A549 (cell line): ENCODE measurements at regions not wholly inside any gene's neighbourhood (a gene's known extent, or its start where the extent isn't known, plus 50 kb on each side); places are given as distances from the start of the nearest gene placed in this dataset.

ENCODE experiments used
- ATAC-seq, 2 experiments: fragments of 200-7000 bp in 1 of 2; fragments of >200 bp in 1 of 2; cut with Nextera tagmentation in 1 of 2; cut with Tn5 transposase in 1 of 2; 3 replicates each; pipeline versions ENCODE4 v1.8.0 to v1.9.1; 2018 to 2020; ENCODE audit warnings: mild to moderate bottlenecking in 1 of 2, moderate library complexity in 1 of 2
- CTCF ChIA-PET: fragments of 300-600 bp; sonication (Branson Sonifier 250); formaldehyde crosslinking; extraction: SDS; loops from one replicate; lab custom pipeline; 2021; ENCODE audit warnings: antibody characterized with exemption, inconsistent platforms; lab: Yijun Ruan, JAX
- POLR2A ChIA-PET: fragments of 350-600 bp; formaldehyde crosslinking; extraction: SDS; loops from one replicate; lab custom pipeline; 2021; ENCODE audit warnings: antibody characterized with exemption, inconsistent platforms; lab: Yijun Ruan, JAX
- DNase-seq, 2 experiments: peaks; one replicate each; pipeline versions ENCODE4 v3.0.0 to v3.0.0-alpha.2; 2011 to 2016; ENCODE audit warnings: low read depth in 1 of 2, low spot score in 1 of 2
- FAIRE-seq: peaks from 2 replicates; lab custom pipeline; 2011; peaks lifted over from hg19 to GRCh38; lab: Jason Lieb, UNC
- H3K27ac ChIP-seq, 2 experiments: fragments of >200 bp; sonication (Bioruptor Twin); formaldehyde crosslinking; 3 replicates each; pipeline ENCODE4 v1.5.1; 2016 to 2017
- H3K4me1 ChIP-seq: fragments of >200 bp; sonication (Bioruptor Twin); formaldehyde crosslinking; 3 replicates; pipeline ENCODE4 v1.6.1; 2016
- H3K4me2 ChIP-seq: fragments of >200 bp; sonication (Bioruptor Twin); formaldehyde crosslinking; 3 replicates; pipeline ENCODE4 v1.6.1; 2016
- H3K4me3 ChIP-seq: fragments of >200 bp; sonication (Bioruptor Twin); formaldehyde crosslinking; 3 replicates; pipeline ENCODE4 v1.5.1; 2016
- H3K9me3 ChIP-seq: fragments of >200 bp; sonication (Bioruptor Twin); formaldehyde crosslinking; 3 replicates; pipeline ENCODE4 v1.6.1; 2016
- BCL3 ChIP-seq: fragments of >200 bp; sonication (Bioruptor Twin); formaldehyde crosslinking; IDR thresholded peaks from 3 replicates; pipeline ENCODE4 v1.6.1; 2016
- E2F6 ChIP-seq: IDR thresholded peaks from 2 replicates; pipeline ENCODE4 v1.6.1; 2012; ENCODE audit warnings: low read depth, borderline replicate concordance
- EHMT2 ChIP-seq: fragments of 200-600 bp; sonication (generic); IDR thresholded peaks from 2 replicates; pipeline ENCODE4 v1.6.1; 2016; ENCODE audit warnings: antibody characterized with exemption, low read depth, mild to moderate bottlenecking, moderate library complexity
- FOSB ChIP-seq: fragments of 250-450 bp; sonication (Bioruptor Pico); IDR thresholded peaks from 2 replicates; pipeline ENCODE4 v1.5.0; 2020; ENCODE audit warnings: mild to moderate bottlenecking, moderate library complexity
- FOXS1 ChIP-seq: fragments of 250-450 bp; sonication (Bioruptor Pico); IDR thresholded peaks from 2 replicates; pipeline ENCODE4 v1.5.0; 2020; ENCODE audit warnings: mild to moderate bottlenecking, moderate library complexity
- HDAC2 ChIP-seq: fragments of 200-600 bp; sonication (generic); IDR thresholded peaks from 2 replicates; pipeline ENCODE4 v1.6.1; 2016
- HEYL ChIP-seq: fragments of 250-450 bp; sonication (Bioruptor Pico); IDR thresholded peaks from 2 replicates; pipeline ENCODE4 v1.8.0; 2021; ENCODE audit warnings: mild to moderate bottlenecking, moderate library complexity
- HOXA7 ChIP-seq: fragments of 250-450 bp; sonication (Bioruptor Pico); IDR thresholded peaks from 2 replicates; pipeline ENCODE4 v1.5.0; 2020; ENCODE audit warnings: mild to moderate bottlenecking, moderate library complexity
- HOXB5 ChIP-seq: fragments of 250-450 bp; sonication (Bioruptor Pico); IDR thresholded peaks from 2 replicates; pipeline ENCODE4 v1.5.0; 2020; ENCODE audit warnings: mild to moderate bottlenecking, moderate library complexity
- JUN ChIP-seq, 2 experiments: fragments of >200 bp; sonication (Bioruptor Twin); formaldehyde crosslinking; IDR thresholded peaks; 2 replicates in 1 of 2; 3 replicates in 1 of 2; pipeline ENCODE4 v1.6.1; 2016 to 2017
- KDM1A ChIP-seq: fragments of 200-600 bp; sonication (generic); IDR thresholded peaks from 2 replicates; pipeline ENCODE4 v1.6.1; 2016; ENCODE audit warnings: low read depth, mild to moderate bottlenecking
- MAFK ChIP-seq: fragments of 450-650 bp; IDR thresholded peaks from 2 replicates; pipeline ENCODE4 v1.6.1; 2014; ENCODE audit not compliant: partially characterized antibody
- NR3C1 ChIP-seq: fragments of >200 bp; sonication (Bioruptor Twin); formaldehyde crosslinking; IDR thresholded peaks from 3 replicates; pipeline ENCODE4 v1.6.1; 2017
- PBX3 ChIP-seq: IDR thresholded peaks from 2 replicates; pipeline ENCODE4 v1.6.1; 2012
- PHF8 ChIP-seq: fragments of 200-600 bp; sonication (generic); IDR thresholded peaks from 2 replicates; pipeline ENCODE4 v1.6.1; 2016; ENCODE audit warnings: low read depth, mild to moderate bottlenecking, antibody characterized with exemption, moderate library complexity, borderline replicate concordance
- RAD21 ChIP-seq, 2 experiments: fragments of >200 bp in 1 of 2; sonication (Bioruptor Twin) in 1 of 2; formaldehyde crosslinking in 1 of 2; IDR thresholded peaks in 1 of 2; conservative IDR thresholded peaks in 1 of 2; 2 replicates in 1 of 2; 3 replicates in 1 of 2; pipeline ENCODE4 v1.6.1; 2012 to 2018; ENCODE audit warnings: inconsistent platforms in 1 of 2
- RCOR1 ChIP-seq: fragments of 150-350 bp; IDR thresholded peaks from 2 replicates; pipeline ENCODE4 v1.6.1; 2014; ENCODE audit warnings: antibody characterized with exemption, low read length, low read depth
- RFX5 ChIP-seq: fragments of 450-650 bp; IDR thresholded peaks from 2 replicates; pipeline ENCODE4 v1.7.1; 2014; ENCODE audit warnings: antibody characterized with exemption, mild to moderate bottlenecking, moderate library complexity
- SMC3 ChIP-seq: fragments of >200 bp; sonication (Bioruptor Twin); formaldehyde crosslinking; IDR thresholded peaks from 3 replicates; pipeline ENCODE4 v1.6.1; 2018; ENCODE audit warnings: inconsistent platforms
- TFCP2L1 ChIP-seq: fragments of 250-450 bp; sonication (Bioruptor Pico); IDR thresholded peaks from 2 replicates; pipeline ENCODE4 v1.5.0; 2021; ENCODE audit warnings: mild to moderate bottlenecking
- USF2 ChIP-seq: fragments of 450-650 bp; IDR thresholded peaks from 2 replicates; pipeline ENCODE4 v1.6.1; 2014; ENCODE audit warnings: antibody characterized with exemption
- ZC3H11A ChIP-seq: fragments of 450-650 bp; IDR thresholded peaks from 2 replicates; pipeline ENCODE4 v1.6.1; 2014; ENCODE audit warnings: antibody characterized with exemption, mild to moderate bottlenecking
- ZNF302 ChIP-seq: fragments of 250-450 bp; sonication (Bioruptor Pico); IDR thresholded peaks from 2 replicates; pipeline ENCODE4 v1.9.0; 2021; ENCODE audit warnings: inconsistent platforms, mild to moderate bottlenecking, moderate library complexity
- WGBS: methylation state at CpG from one replicate; pipeline ENCODE4 v1.1.6; 2017; ENCODE audit errors: missing lambda C conversion rate; 5-methylcytosine and 5-hydroxymethylcytosine counted together

GRCh38 chr3:25952133-25952532, 162.2 kb downstream of the OXSM start:
- WGBS: 18% methylated on average over 2 of the region's 2 CpGs
- H3K9me3 ChIP-seq: no peaks in the 10 kb centered on the region
- no peak overlapping the region for H3K27ac ChIP-seq
- CTCF ChIA-PET: no interaction called here
- no peaks in the 10 kb centered on the region for H3K4me1 ChIP-seq
- FAIRE-seq: no peak
- POLR2A ChIA-PET: no interaction called here
- no peak overlapping the region for H3K4me3 ChIP-seq
- ATAC-seq: no peak
- DNase-seq: no peak
- no peak overlapping the region for H3K4me2 ChIP-seq
- TF ChIP-seq NR3C1 (no peak), E2F6 (no peak), EHMT2 (no peak), ZNF302 (CRISPR knock-in tag) (no peak), JUN (IDR thresholded peaks at IDR 0.05) (no peak), RAD21 (conservative IDR thresholded peaks at IDR 0.05 in 1 of 2, IDR thresholded peaks at IDR 0.05 in 1 of 2) (no peak), HOXA7 (no peak), HOXB5 (CRISPR knock-in tag) (no peak), ZC3H11A (no peak), FOXS1 (no peak), HDAC2 (no peak), TFCP2L1 (CRISPR knock-in tag) (no peak), FOSB (no peak), USF2 (no peak), PHF8 (no peak), SMC3 (no peak), MAFK (no peak)
- TF ChIP-seq, all 56 proteins: peak for 0

- FAIRE-seq: no peak
- no peaks in the 10 kb centered on the region for H3K4me1 ChIP-seq
These were observed 167.1 kb downstream of the OXSM start for GRCh38 chr3:25957026-25957425.

More at GRCh38 chr3:25957026-25957425, 167.1 kb downstream of the OXSM start:
- POLR2A ChIA-PET: no interaction called here
- no peaks in the 10 kb centered on the region for H3K9me3 ChIP-seq
- CTCF ChIA-PET: no interaction called here
- no peak overlapping the region for H3K27ac ChIP-seq
- DNase-seq: no peak
- H3K4me3 ChIP-seq: no peak overlapping the region
- H3K4me2 ChIP-seq: no peak overlapping the region
- no peak for ATAC-seq
- TF ChIP-seq HEYL (CRISPR knock-in tag): no peak
- TF ChIP-seq KDM1A: no peak
- no peak for TF ChIP-seq RFX5
- no peak for TF ChIP-seq HOXA7
- TF ChIP-seq TFCP2L1 (CRISPR knock-in tag): no peak
- no peak for TF ChIP-seq RCOR1
- no peak for TF ChIP-seq PBX3
- TF ChIP-seq ZNF302 (CRISPR knock-in tag): no peak
- TF ChIP-seq BCL3: no peak
